Stomach smooth muscle (tissue), 2 donors: ENCODE measurements at regions not wholly inside any gene's neighbourhood (a gene's known extent, or its start where the extent isn't known, plus 50 kb on each side); places are given as distances from the start of the nearest gene placed in this dataset.
"Not testable (repeated sequence)": the region's sequence is repeated elsewhere in the genome, so short reads cannot be mapped to it uniquely, and the experiment has no call there.

Experiments
- H3K27ac ChIP-seq: one replicate; pipeline ENCODE4 v1.7.0; 2013; ENCODE audit warnings: mild to moderate bottlenecking, low read length, inconsistent platforms
- H3K27me3 ChIP-seq, 2 donors: one replicate each; pipeline ENCODE4 v1.7.0; 2013; ENCODE audit warnings: low read length in 2 of 2; ENCODE audit not compliant: insufficient read depth in 2 of 2, control insufficient read depth in 1 of 2
- H3K36me3 ChIP-seq, 2 donors: one replicate each; pipeline ENCODE4 v1.7.0; 2013; ENCODE audit warnings: low read length in 2 of 2; ENCODE audit not compliant: control insufficient read depth in 2 of 2, insufficient read depth in 2 of 2
- H3K4me1 ChIP-seq: one replicate; pipeline ENCODE4 v1.7.0; 2013; ENCODE audit warnings: low read length; ENCODE audit not compliant: control insufficient read depth, insufficient read depth
- H3K4me3 ChIP-seq, 2 donors: one replicate each; pipeline ENCODE4 v1.7.0; 2013; ENCODE audit warnings: low read length in 2 of 2
- H3K9ac ChIP-seq, 2 donors: one replicate each; pipeline ENCODE4 v1.7.0; 2013; ENCODE audit warnings: low read length in 2 of 2, mild to moderate bottlenecking in 1 of 2
- H3K9me3 ChIP-seq, 2 donors: one replicate each; pipeline ENCODE4 v1.7.0; 2013; ENCODE audit warnings: low read length in 2 of 2; ENCODE audit not compliant: control insufficient read depth in 2 of 2
- donor health status: healthy.
- donor health status: Pancreatic carcinoma.

- no peaks in the 10 kb centered on the region for H3K27me3 ChIP-seq
- H3K4me3 ChIP-seq: peak overlapping the region; percentile 58 to 63
- H3K27ac ChIP-seq: peak overlapping the region; percentile 83
- no peaks in the 10 kb centered on the region for H3K4me1 ChIP-seq
- H3K9ac ChIP-seq: peak overlapping the region; percentile 0 to 79
- no peaks in the 10 kb centered on the region for H3K9me3 ChIP-seq
- H3K36me3 ChIP-seq: no peaks in the 10 kb centered on the region
These were observed 458.2 kb upstream of the KLF6 start for GRCh38 chr10:4243169-4243568.

GRCh38 chr10:4242561-4243035 is 457.6 kb upstream of the KLF6 start:
- Histone ChIP-seq H3K9me3 (no peaks in the 10 kb centered on the region), H3K27me3 (no peaks in the 10 kb centered on the region), H3K36me3 (no peaks in the 10 kb centered on the region), H3K9ac (peak overlapping the region; percentile 72 to 79), H3K27ac (peak overlapping the region; percentile 83), H3K4me1 (no peaks in the 10 kb centered on the region), H3K4me3 (peak overlapping the region; percentile 58 to 63)

- peak overlapping the region; percentile 58 to 63 for H3K4me3 ChIP-seq
These were observed 456.8 kb upstream of the KLF6 start for GRCh38 chr10:4241724-4242345.

GRCh38 chr10:4240608-4241197 is 455.7 kb upstream of the KLF6 start:
- Histone ChIP-seq H3K4me3 (peak overlapping the region; percentile 58 to 63), H3K9me3 (no peaks in the 10 kb centered on the region), H3K27ac (peak overlapping the region; percentile 83), H3K27me3 (no peaks in the 10 kb centered on the region), H3K9ac (peak overlapping the region in 1 of 2 donors; percentile 79), H3K36me3 (no peaks in the 10 kb centered on the region), H3K4me1 (no peaks in the 10 kb centered on the region)

More at GRCh38 chr10:4241724-4242345, 456.8 kb upstream of the KLF6 start:
- Histone ChIP-seq H3K9me3 (no peaks in the 10 kb centered on the region), H3K4me1 (no peaks in the 10 kb centered on the region), H3K27me3 (no peaks in the 10 kb centered on the region), H3K9ac (peak overlapping the region; percentile 72 to 79), H3K36me3 (no peaks in the 10 kb centered on the region), H3K27ac (peak overlapping the region; percentile 83)

GRCh38 chr10:4239186-4239585 is 454.2 kb upstream of the KLF6 start:
- Histone ChIP-seq H3K4me1 (no peaks in the 10 kb centered on the region), H3K9ac (no peak overlapping the region), H3K9me3 (no peaks in the 10 kb centered on the region), H3K36me3 (no peaks in the 10 kb centered on the region), H3K27me3 (no peaks in the 10 kb centered on the region), H3K27ac (no peak overlapping the region), H3K4me3 (no peak overlapping the region)

- not testable (repeated sequence) for H3K4me1 ChIP-seq, H3K27me3 ChIP-seq, H3K9me3 ChIP-seq, H3K9ac ChIP-seq, H3K27ac ChIP-seq, H3K36me3 ChIP-seq, H3K4me3 ChIP-seq
These were observed 451.9 kb upstream of the KLF6 start for GRCh38 chr10:4236905-4237304.

GRCh38 chr10:4234661-4235060 is 449.7 kb upstream of the KLF6 start:
- Histone ChIP-seq H3K4me3 (no peak overlapping the region), H3K9me3 (no peaks in the 10 kb centered on the region), H3K27me3 (no peaks in the 10 kb centered on the region), H3K4me1 (no peaks in the 10 kb centered on the region), H3K9ac (no peak overlapping the region), H3K36me3 (no peaks in the 10 kb centered on the region), H3K27ac (no peak overlapping the region)

- Histone ChIP-seq H3K4me3 (no peak overlapping the region), H3K27ac (no peak overlapping the region), H3K36me3 (no peaks in the 10 kb centered on the region), H3K27me3 (no peaks in the 10 kb centered on the region), H3K9me3 (no peaks in the 10 kb centered on the region), H3K4me1 (no peaks in the 10 kb centered on the region), H3K9ac (no peak overlapping the region)
These were observed 446.4 kb upstream of the KLF6 start for GRCh38 chr10:4231439-4231838.

- Histone ChIP-seq H3K4me3 (no peak overlapping the region), H3K27ac (no peak overlapping the region), H3K9ac (no peak overlapping the region), H3K4me1 (no peaks in the 10 kb centered on the region), H3K9me3 (no peaks in the 10 kb centered on the region), H3K36me3 (no peaks in the 10 kb centered on the region), H3K27me3 (no peaks in the 10 kb centered on the region)
These were observed 445.0 kb upstream of the KLF6 start for GRCh38 chr10:4230036-4230435.

GRCh38 chr10:4229106-4229505 is 444.1 kb upstream of the KLF6 start:
- no peak overlapping the region for H3K27ac ChIP-seq
- no peaks in the 10 kb centered on the region for H3K9me3 ChIP-seq
- no peak overlapping the region for H3K9ac ChIP-seq
- H3K36me3 ChIP-seq: no peaks in the 10 kb centered on the region
- H3K4me3 ChIP-seq: no peak overlapping the region
- no peaks in the 10 kb centered on the region for H3K27me3 ChIP-seq
- no peaks in the 10 kb centered on the region for H3K4me1 ChIP-seq

GRCh38 chr10:4227586-4227985 is 442.6 kb upstream of the KLF6 start:
- Histone ChIP-seq H3K27ac (no peak overlapping the region), H3K4me1 (no peaks in the 10 kb centered on the region), H3K4me3 (no peak overlapping the region), H3K9me3 (no peaks in the 10 kb centered on the region), H3K27me3 (no peaks in the 10 kb centered on the region), H3K9ac (no peak overlapping the region), H3K36me3 (no peaks in the 10 kb centered on the region)
